GM12892 (cell line): ENCODE measurements at regions not wholly inside any gene's neighbourhood (a gene's known extent, or its start where the extent isn't known, plus 50 kb on each side); places are given as distances from the start of the nearest gene placed in this dataset.

Experiments used
- DNase-seq: peaks from one replicate; pipeline ENCODE4 v3.0.0; 2011; ENCODE audit not compliant: insufficient read length
- FAIRE-seq: peaks from 2 replicates; lab custom pipeline; 2011; peaks lifted over from hg19 to GRCh38; lab: Jason Lieb, UNC
- POLR2A ChIP-seq: IDR thresholded peaks from 2 replicates; pipeline ENCODE4 v1.6.1; 2011; ENCODE audit warnings: low read depth, low read length, control low read depth
- POLR2AphosphoS5 ChIP-seq: IDR thresholded peaks from 2 replicates; pipeline ENCODE4 v1.6.1; 2011; ENCODE audit warnings: low read depth, low read length, control low read depth
- TAF1 ChIP-seq: IDR thresholded peaks from 2 replicates; pipeline ENCODE4 v1.6.1; 2011; ENCODE audit warnings: low read depth, mild to moderate bottlenecking, control low read depth, low read length, borderline replicate concordance

GRCh38 chr10:88184543-88185297, 321.3 kb downstream of the PTEN start:
- FAIRE-seq: peak; percentile 57
- DNase-seq: no peak
- no peak for TF ChIP-seq POLR2AphosphoS5

GRCh38 chr10:88185830-88186229, 322.4 kb downstream of the PTEN start:
- FAIRE-seq: no peak
- no peak for DNase-seq
- TF ChIP-seq TAF1 (no peak), POLR2A (no peak), POLR2AphosphoS5 (no peak)

GRCh38 chr10:88186335-88186734, 322.9 kb downstream of the PTEN start:
- TF ChIP-seq TAF1 (no peak), POLR2A (no peak), POLR2AphosphoS5 (no peak)
- no peak for DNase-seq
- FAIRE-seq: no peak

- FAIRE-seq: no peak
- DNase-seq: no peak
- TF ChIP-seq TAF1 (no peak), POLR2A (no peak), POLR2AphosphoS5 (no peak)
Observed at GRCh38 chr10:88187472-88187871, 324.0 kb downstream of the PTEN start.

- FAIRE-seq: no peak
- no peak for DNase-seq
- TF ChIP-seq POLR2A: no peak
- TF ChIP-seq TAF1: no peak
Observed at GRCh38 chr10:88190123-88190522, 326.7 kb downstream of the PTEN start.

- DNase-seq (no peak), FAIRE-seq (no peak)
- TF ChIP-seq POLR2AphosphoS5: no peak
- TF ChIP-seq TAF1: no peak
- TF ChIP-seq POLR2A: no peak
Observed at GRCh38 chr10:88190540-88191235, 327.3 kb downstream of the PTEN start.

- no peak for TF ChIP-seq TAF1
- TF ChIP-seq POLR2A: no peak
- TF ChIP-seq POLR2AphosphoS5: no peak
- FAIRE-seq (peak; percentile 74), DNase-seq (no peak)
Observed at GRCh38 chr10:88193018-88193417, 329.6 kb downstream of the PTEN start.

- DNase-seq (no peak), FAIRE-seq (peak; percentile 56)
- no peak for TF ChIP-seq POLR2AphosphoS5
- no peak for TF ChIP-seq TAF1
- no peak for TF ChIP-seq POLR2A
Observed at GRCh38 chr10:88194041-88194887, 330.8 kb downstream of the PTEN start.

GRCh38 chr10:88194961-88195367, 331.5 kb downstream of the PTEN start:
- DNase-seq (no peak), FAIRE-seq (no peak)
- TF ChIP-seq POLR2AphosphoS5: no peak
- no peak for TF ChIP-seq TAF1
- no peak for TF ChIP-seq POLR2A

- DNase-seq (no peak), FAIRE-seq (no peak)
- TF ChIP-seq TAF1 (no peak), POLR2A (no peak), POLR2AphosphoS5 (no peak)
Observed at GRCh38 chr10:88195841-88196240, 332.4 kb downstream of the PTEN start.

GRCh38 chr10:88196291-88196690, 332.9 kb downstream of the PTEN start:
- TF ChIP-seq POLR2A: no peak
- no peak for FAIRE-seq
- DNase-seq: no peak
